ENCODE measurements at regions not wholly inside any gene's neighbourhood (a gene's known extent, or its start where the extent isn't known, plus 50 kb on each side); places are given as distances from the start of the nearest gene placed in this dataset.

GRCh38 chr18:38310936-38311335 is 745.3 kb upstream of the CELF4 start:
- TF ChIP-seq CTCF (IDR thresholded peaks at IDR 0.05; ENCODE audit: insufficient read depth, low read depth, low read length): no peak
- H3K4me3 ChIP-seq (ENCODE audit: low read depth, low read length): no peak overlapping the region
- no peak for DNase-seq (ENCODE audit: low read depth)

GRCh38 chr18:38307914-38308313 is 742.3 kb upstream of the CELF4 start:
- no peak overlapping the region for H3K4me3 ChIP-seq (ENCODE audit: low read depth, low read length)
- no peak for DNase-seq (ENCODE audit: low read depth)
- no peak for TF ChIP-seq CTCF (IDR thresholded peaks at IDR 0.05; ENCODE audit: insufficient read depth, low read depth, low read length)

- no peak overlapping the region for H3K4me3 ChIP-seq (ENCODE audit: low read depth, low read length)
- DNase-seq (ENCODE audit: low read depth): no peak
- TF ChIP-seq CTCF (IDR thresholded peaks at IDR 0.05; ENCODE audit: insufficient read depth, low read depth, low read length): no peak
Measured at GRCh38 chr18:38305961-38306360, 740.4 kb upstream of the CELF4 start.

- no peak for TF ChIP-seq CTCF (IDR thresholded peaks at IDR 0.05; ENCODE audit: insufficient read depth, low read depth, low read length)
- H3K4me3 ChIP-seq (ENCODE audit: low read depth, low read length): no peak overlapping the region
- no peak for DNase-seq (ENCODE audit: low read depth)
Measured at GRCh38 chr18:38301621-38302020, 736.0 kb upstream of the CELF4 start.

- no peak for DNase-seq (ENCODE audit: low read depth)
- no peak overlapping the region for H3K4me3 ChIP-seq (ENCODE audit: low read depth, low read length)
- no peak for TF ChIP-seq CTCF (IDR thresholded peaks at IDR 0.05; ENCODE audit: insufficient read depth, low read depth, low read length)
Measured at GRCh38 chr18:38297910-38298309, 732.3 kb upstream of the CELF4 start.

GRCh38 chr18:38290229-38290628 is 724.6 kb upstream of the CELF4 start:
- no peak for DNase-seq (ENCODE audit: low read depth)
- TF ChIP-seq CTCF (IDR thresholded peaks at IDR 0.05; ENCODE audit: insufficient read depth, low read depth, low read length): no peak

GRCh38 chr18:38284972-38285371 is 719.4 kb upstream of the CELF4 start:
- no peak for DNase-seq (ENCODE audit: low read depth)
- no peak overlapping the region for H3K4me3 ChIP-seq (ENCODE audit: low read depth, low read length)
- no peak for TF ChIP-seq CTCF (IDR thresholded peaks at IDR 0.05; ENCODE audit: insufficient read depth, low read depth, low read length)

More at GRCh38 chr18:38290229-38290628, 724.6 kb upstream of the CELF4 start:
- no peak overlapping the region for H3K4me3 ChIP-seq (ENCODE audit: low read depth, low read length)

All from fibroblast of villous mesenchyme (primary cell).